ENCODE measurements at regions not wholly inside any gene's neighbourhood (a gene's known extent, or its start where the extent isn't known, plus 50 kb on each side); places are given as distances from the start of the nearest gene placed in this dataset.
"Not testable (repeated sequence)": the region's sequence is repeated elsewhere in the genome, so short reads cannot be mapped to it uniquely, and the experiment has no call there.

- H3K4me1 ChIP-seq (ENCODE audit: control insufficient read depth in 5 of 5, insufficient read depth in 5 of 5, low read length in 5 of 5) = no peaks in the 10 kb centered on the region
- DNase-seq = no peak
- ATAC-seq (ENCODE audit: insufficient read depth, low FRiP score) = no peak
- H3K27ac ChIP-seq (ENCODE audit: low read depth in 1 of 2, low read length in 1 of 2) = no peak overlapping the region
- no peaks in the 10 kb centered on the region for H3K36me3 ChIP-seq (ENCODE audit: control insufficient read depth in 4 of 4, insufficient read depth in 4 of 4, low read length in 4 of 4)
- H3K9me3 ChIP-seq (ENCODE audit: control insufficient read depth in 4 of 4, insufficient read depth in 3 of 4, low read length in 3 of 4) = no peaks in the 10 kb centered on the region
- 58 to 70% methylated on average over 12 of the region's 12 CpGs for WGBS, 2 donors
- no peak overlapping the region for H3K4me3 ChIP-seq
- TF ChIP-seq CTCF (IDR thresholded peaks at IDR 0.05; ENCODE audit: control extremely low read depth, extremely low read depth) = no peak
- no peak overlapping the region for H3K9ac ChIP-seq (ENCODE audit: insufficient read depth in 1 of 2, low read length in 2 of 2)
- H3K27me3 ChIP-seq (ENCODE audit: control insufficient read depth in 3 of 3, insufficient read depth in 3 of 3, low read length in 2 of 3) = no peaks in the 10 kb centered on the region
Observed at GRCh38 chr15:53129121-53129904, 339.2 kb upstream of the ONECUT1 start.

- H3K9me3 ChIP-seq (ENCODE audit: control insufficient read depth in 4 of 4, insufficient read depth in 3 of 4, low read length in 3 of 4) = no peaks in the 10 kb centered on the region
- no peaks in the 10 kb centered on the region for H3K27me3 ChIP-seq (ENCODE audit: control insufficient read depth in 3 of 3, insufficient read depth in 3 of 3, low read length in 2 of 3)
- H3K4me1 ChIP-seq (ENCODE audit: control insufficient read depth in 5 of 5, insufficient read depth in 5 of 5, low read length in 5 of 5) = no peaks in the 10 kb centered on the region
- TF ChIP-seq CTCF (IDR thresholded peaks at IDR 0.05; ENCODE audit: control extremely low read depth, extremely low read depth) = no peak
- DNase-seq (no peak), ATAC-seq (ENCODE audit: insufficient read depth, low FRiP score) (no peak)
- WGBS, 2 donors = 38 to 62% methylated on average over 5 of the region's 5 CpGs
- H3K27ac ChIP-seq (ENCODE audit: low read depth in 1 of 2, low read length in 1 of 2) = no peak overlapping the region
- H3K36me3 ChIP-seq (ENCODE audit: control insufficient read depth in 4 of 4, insufficient read depth in 4 of 4, low read length in 4 of 4) = no peaks in the 10 kb centered on the region
- H3K4me3 ChIP-seq = no peak overlapping the region
- no peak overlapping the region for H3K9ac ChIP-seq (ENCODE audit: insufficient read depth in 1 of 2, low read length in 2 of 2)
Observed at GRCh38 chr15:53128652-53129051, 338.5 kb upstream of the ONECUT1 start.

GRCh38 chr15:53126144-53126543 is 336.0 kb upstream of the ONECUT1 start:
- no peak for ATAC-seq (ENCODE audit: insufficient read depth, low FRiP score)
- 33 to 41% methylated on average over 4 of the region's 4 CpGs for whole genome bisulfite sequencing, 2 donors
- H3K36me3 ChIP-seq (ENCODE audit: control insufficient read depth in 4 of 4, insufficient read depth in 4 of 4, low read length in 4 of 4) = no peaks in the 10 kb centered on the region
- no peak for TF ChIP-seq CTCF (IDR thresholded peaks at IDR 0.05; ENCODE audit: control extremely low read depth, extremely low read depth)
- no peak for DNase-seq
- H3K4me3 ChIP-seq = no peak overlapping the region
- no peaks in the 10 kb centered on the region for H3K9me3 ChIP-seq (ENCODE audit: control insufficient read depth in 4 of 4, insufficient read depth in 3 of 4, low read length in 3 of 4)
- no peaks in the 10 kb centered on the region for H3K27me3 ChIP-seq (ENCODE audit: control insufficient read depth in 3 of 3, insufficient read depth in 3 of 3, low read length in 2 of 3)
- H3K9ac ChIP-seq (ENCODE audit: insufficient read depth in 1 of 2, low read length in 2 of 2) = no peak overlapping the region
- H3K27ac ChIP-seq (ENCODE audit: low read depth in 1 of 2, low read length in 1 of 2) = no peak overlapping the region
- no peaks in the 10 kb centered on the region for H3K4me1 ChIP-seq (ENCODE audit: control insufficient read depth in 5 of 5, insufficient read depth in 5 of 5, low read length in 5 of 5)

- Histone ChIP-seq H3K27ac (ENCODE audit: low read depth in 1 of 2, low read length in 1 of 2) (no peak overlapping the region), H3K4me1 (ENCODE audit: control insufficient read depth in 5 of 5, insufficient read depth in 5 of 5, low read length in 5 of 5) (no peaks in the 10 kb centered on the region), H3K9me3 (ENCODE audit: control insufficient read depth in 4 of 4, insufficient read depth in 3 of 4, low read length in 3 of 4) (no peaks in the 10 kb centered on the region), H3K9ac (ENCODE audit: insufficient read depth in 1 of 2, low read length in 2 of 2) (no peak overlapping the region), H3K27me3 (ENCODE audit: control insufficient read depth in 3 of 3, insufficient read depth in 3 of 3, low read length in 2 of 3) (no peaks in the 10 kb centered on the region), H3K4me3 (no peak overlapping the region), H3K36me3 (ENCODE audit: control insufficient read depth in 4 of 4, insufficient read depth in 4 of 4, low read length in 4 of 4) (no peaks in the 10 kb centered on the region)
- DNase-seq = no peak
- ATAC-seq (ENCODE audit: insufficient read depth, low FRiP score) = no peak
- no peak for TF ChIP-seq CTCF (IDR thresholded peaks at IDR 0.05; ENCODE audit: control extremely low read depth, extremely low read depth)
- WGBS, 2 donors = 85 to 89% methylated on average over 2 of the region's 2 CpGs
Observed at GRCh38 chr15:53122818-53123217, 332.7 kb upstream of the ONECUT1 start.

- H3K27me3 ChIP-seq (ENCODE audit: control insufficient read depth in 3 of 3, insufficient read depth in 3 of 3, low read length in 2 of 3); DNase-seq; H3K27ac ChIP-seq (ENCODE audit: low read depth in 1 of 2, low read length in 1 of 2); ATAC-seq (ENCODE audit: insufficient read depth, low FRiP score); H3K4me1 ChIP-seq (ENCODE audit: control insufficient read depth in 5 of 5, insufficient read depth in 5 of 5, low read length in 5 of 5); H3K4me3 ChIP-seq; H3K9ac ChIP-seq (ENCODE audit: insufficient read depth in 1 of 2, low read length in 2 of 2); H3K9me3 ChIP-seq (ENCODE audit: control insufficient read depth in 4 of 4, insufficient read depth in 3 of 4, low read length in 3 of 4); H3K36me3 ChIP-seq (ENCODE audit: control insufficient read depth in 4 of 4, insufficient read depth in 4 of 4, low read length in 4 of 4): not testable (repeated sequence)
Observed at GRCh38 chr15:53116915-53117314, 326.8 kb upstream of the ONECUT1 start.

All from lung (tissue), 11 donors.